HG03442 (cell line): ENCODE measurements at regions not wholly inside any gene's neighbourhood (a gene's known extent, or its start where the extent isn't known, plus 50 kb on each side); places are given as distances from the start of the nearest gene placed in this dataset.

ENCODE experiments used
- ATAC-seq: cut with Tn5 transposase; IDR thresholded peaks from one replicate; pipeline ENCODE4 v1.9.1; 2021; ENCODE audit warnings: mild to moderate bottlenecking, moderate library complexity; ENCODE audit not compliant: unreplicated experiment

- no peak for ATAC-seq
Observed at GRCh38 chr3:176969066-176969465, 228.2 kb downstream of the TBL1XR1 start.

- no peak for ATAC-seq
Observed at GRCh38 chr3:176968631-176969030, 228.7 kb downstream of the TBL1XR1 start.

- ATAC-seq, result no peak
Observed at GRCh38 chr3:176967522-176967921, 229.8 kb downstream of the TBL1XR1 start.

- no peak for ATAC-seq
Observed at GRCh38 chr3:176964661-176965060, 232.6 kb downstream of the TBL1XR1 start.

- ATAC-seq, result no peak
Observed at GRCh38 chr3:176961916-176962315, 235.4 kb downstream of the TBL1XR1 start.

GRCh38 chr3:176959867-176960266, 237.4 kb downstream of the TBL1XR1 start:
- no peak for ATAC-seq

GRCh38 chr3:176958560-176958959, 238.7 kb downstream of the TBL1XR1 start:
- ATAC-seq, result no peak

GRCh38 chr3:176954517-176954916, 242.8 kb downstream of the TBL1XR1 start:
- ATAC-seq, result no peak

- no peak for ATAC-seq
Observed at GRCh38 chr3:176953106-176954060, 243.9 kb downstream of the TBL1XR1 start.

GRCh38 chr3:176951586-176952292, 245.5 kb downstream of the TBL1XR1 start:
- no peak for ATAC-seq

- ATAC-seq, result no peak
Observed at GRCh38 chr3:176951144-176951543, 246.1 kb downstream of the TBL1XR1 start.

- no peak for ATAC-seq
Observed at GRCh38 chr3:176950743-176951142, 246.5 kb downstream of the TBL1XR1 start.

GRCh38 chr3:176948151-176948550, 249.1 kb downstream of the TBL1XR1 start:
- ATAC-seq, result no peak

- no peak for ATAC-seq
Observed at GRCh38 chr3:176946202-176946601, 251.1 kb downstream of the TBL1XR1 start.

- no peak for ATAC-seq
Observed at GRCh38 chr3:176942305-176942704, 255.0 kb downstream of the TBL1XR1 start.

- ATAC-seq, result no peak
Observed at GRCh38 chr3:176941689-176942088, 255.6 kb downstream of the TBL1XR1 start.

- ATAC-seq, result peak; percentile 99
Observed at GRCh38 chr3:176939022-176939817, 258.1 kb downstream of the TBL1XR1 start.

- no peak for ATAC-seq
Observed at GRCh38 chr3:176937994-176938393, 259.3 kb downstream of the TBL1XR1 start.

- no peak for ATAC-seq
Observed at GRCh38 chr3:176937541-176937940, 259.7 kb downstream of the TBL1XR1 start.

GRCh38 chr3:176935194-176935888, 261.9 kb downstream of the TBL1XR1 start:
- ATAC-seq, result no peak

GRCh38 chr3:176934698-176935097, 262.6 kb downstream of the TBL1XR1 start:
- no peak for ATAC-seq
